A549 (cell line): ENCODE measurements at regions not wholly inside any gene's neighbourhood (a gene's known extent, or its start where the extent isn't known, plus 50 kb on each side); places are given as distances from the start of the nearest gene placed in this dataset.

Experiments used
- ATAC-seq, 2 experiments: fragments of 200-7000 bp in 1 of 2; fragments of >200 bp in 1 of 2; cut with Nextera tagmentation in 1 of 2; cut with Tn5 transposase in 1 of 2; 3 replicates each; pipeline versions ENCODE4 v1.8.0 to v1.9.1; 2018 to 2020; ENCODE audit warnings: mild to moderate bottlenecking in 1 of 2, moderate library complexity in 1 of 2
- CTCF ChIA-PET: fragments of 300-600 bp; sonication (Branson Sonifier 250); formaldehyde crosslinking; extraction: SDS; loops from one replicate; lab custom pipeline; 2021; ENCODE audit warnings: antibody characterized with exemption, inconsistent platforms; lab: Yijun Ruan, JAX
- POLR2A ChIA-PET: fragments of 350-600 bp; formaldehyde crosslinking; extraction: SDS; loops from one replicate; lab custom pipeline; 2021; ENCODE audit warnings: antibody characterized with exemption, inconsistent platforms; lab: Yijun Ruan, JAX
- DNase-seq, 2 experiments: peaks; one replicate each; pipeline versions ENCODE4 v3.0.0 to v3.0.0-alpha.2; 2011 to 2016; ENCODE audit warnings: low read depth in 1 of 2, low spot score in 1 of 2
- FAIRE-seq: peaks from 2 replicates; lab custom pipeline; 2011; peaks lifted over from hg19 to GRCh38; lab: Jason Lieb, UNC
- H3K27ac ChIP-seq, 2 experiments: fragments of >200 bp; sonication (Bioruptor Twin); formaldehyde crosslinking; 3 replicates each; pipeline ENCODE4 v1.5.1; 2016 to 2017
- H3K4me1 ChIP-seq: fragments of >200 bp; sonication (Bioruptor Twin); formaldehyde crosslinking; 3 replicates; pipeline ENCODE4 v1.6.1; 2016
- H3K4me2 ChIP-seq: fragments of >200 bp; sonication (Bioruptor Twin); formaldehyde crosslinking; 3 replicates; pipeline ENCODE4 v1.6.1; 2016
- H3K4me3 ChIP-seq: fragments of >200 bp; sonication (Bioruptor Twin); formaldehyde crosslinking; 3 replicates; pipeline ENCODE4 v1.5.1; 2016
- H3K9me3 ChIP-seq: fragments of >200 bp; sonication (Bioruptor Twin); formaldehyde crosslinking; 3 replicates; pipeline ENCODE4 v1.6.1; 2016
- BCL3 ChIP-seq: fragments of >200 bp; sonication (Bioruptor Twin); formaldehyde crosslinking; IDR thresholded peaks from 3 replicates; pipeline ENCODE4 v1.6.1; 2016
- BHLHE40 ChIP-seq: IDR thresholded peaks from 2 replicates; pipeline ENCODE4 v1.6.1; 2012; ENCODE audit warnings: low read depth, low read length, inconsistent platforms
- CBX2 ChIP-seq: fragments of 200-600 bp; sonication (generic); IDR thresholded peaks from 2 replicates; pipeline ENCODE4 v1.6.1; 2016; ENCODE audit warnings: low read depth, mild to moderate bottlenecking, borderline replicate concordance
- CBX8 ChIP-seq: fragments of 200-600 bp; sonication (generic); IDR thresholded peaks from 2 replicates; pipeline ENCODE4 v1.6.1; 2016
- CEBPB ChIP-seq, 2 experiments: fragments of >200 bp in 1 of 2; sonication (Bioruptor Twin) in 1 of 2; formaldehyde crosslinking in 1 of 2; IDR thresholded peaks; 2 replicates each; pipeline ENCODE4 v1.6.1; 2012 to 2016
- CHD2 ChIP-seq: fragments of 150-350 bp; IDR thresholded peaks from 2 replicates; pipeline ENCODE4 v1.6.1; 2014; ENCODE audit warnings: low read length; ENCODE audit not compliant: partially characterized antibody
- EHF ChIP-seq: fragments of 250-450 bp; sonication (Bioruptor Pico); IDR thresholded peaks from 2 replicates; pipeline ENCODE4 v1.5.0; 2020; ENCODE audit warnings: mild to moderate bottlenecking
- ELK1 ChIP-seq: fragments of 150-350 bp; IDR thresholded peaks from 2 replicates; pipeline ENCODE4 v1.6.1; 2014; ENCODE audit warnings: low read depth, mild to moderate bottlenecking, low read length
- FOSB ChIP-seq: fragments of 250-450 bp; sonication (Bioruptor Pico); IDR thresholded peaks from 2 replicates; pipeline ENCODE4 v1.5.0; 2020; ENCODE audit warnings: mild to moderate bottlenecking, moderate library complexity
- FOSL2 ChIP-seq, 2 experiments: fragments of 450-650 bp in 1 of 2; fragments of >200 bp in 1 of 2; sonication (Bioruptor Twin) in 1 of 2; formaldehyde crosslinking; IDR thresholded peaks; 2 replicates each; pipeline versions ENCODE4 v1.5.0 to v1.6.1; 2016 to 2020; ENCODE audit warnings: mild to moderate bottlenecking in 1 of 2, moderate library complexity in 1 of 2
- HES2 ChIP-seq: fragments of >200 bp; sonication (Bioruptor Twin); formaldehyde crosslinking; IDR thresholded peaks from 2 replicates; pipeline ENCODE4 v1.6.1; 2016
- HOXB5 ChIP-seq: fragments of 250-450 bp; sonication (Bioruptor Pico); IDR thresholded peaks from 2 replicates; pipeline ENCODE4 v1.5.0; 2020; ENCODE audit warnings: mild to moderate bottlenecking, moderate library complexity
- JUNB ChIP-seq: fragments of >200 bp; sonication (Bioruptor Twin); formaldehyde crosslinking; IDR thresholded peaks from 2 replicates; pipeline ENCODE4 v1.6.1; 2016
- KDM1A ChIP-seq: fragments of 200-600 bp; sonication (generic); IDR thresholded peaks from 2 replicates; pipeline ENCODE4 v1.6.1; 2016; ENCODE audit warnings: low read depth, mild to moderate bottlenecking
- MAFK ChIP-seq: fragments of 450-650 bp; IDR thresholded peaks from 2 replicates; pipeline ENCODE4 v1.6.1; 2014; ENCODE audit not compliant: partially characterized antibody
- MAZ ChIP-seq: fragments of 150-350 bp; IDR thresholded peaks from 2 replicates; pipeline ENCODE4 v1.6.1; 2014; ENCODE audit warnings: antibody characterized with exemption, low read depth, low read length, borderline replicate concordance
- MYC ChIP-seq: IDR thresholded peaks from 2 replicates; pipeline ENCODE4 v1.6.1; 2012; ENCODE audit warnings: mild to moderate bottlenecking, inconsistent platforms, low read length, improper control_type of control experiment, borderline replicate concordance
- NFE2L2 ChIP-seq: fragments of 150-350 bp; conservative IDR thresholded peaks from 2 replicates; pipeline ENCODE4 v1.6.1; 2014; ENCODE audit warnings: low read length
- NPAS2 ChIP-seq: fragments of 250-450 bp; sonication (Bioruptor Pico); IDR thresholded peaks from 2 replicates; pipeline ENCODE4 v1.8.0; 2022; ENCODE audit warnings: mild to moderate bottlenecking, moderate library complexity, borderline replicate concordance
- NR3C1 ChIP-seq: fragments of >200 bp; sonication (Bioruptor Twin); formaldehyde crosslinking; IDR thresholded peaks from 3 replicates; pipeline ENCODE4 v1.6.1; 2017
- PBX3 ChIP-seq: IDR thresholded peaks from 2 replicates; pipeline ENCODE4 v1.6.1; 2012
- POLR2AphosphoS2 ChIP-seq: conservative IDR thresholded peaks from 2 replicates; pipeline ENCODE4 v1.6.1; 2012; ENCODE audit warnings: low read length, improper control_type of control experiment, inconsistent platforms
- RCOR1 ChIP-seq: fragments of 150-350 bp; IDR thresholded peaks from 2 replicates; pipeline ENCODE4 v1.6.1; 2014; ENCODE audit warnings: antibody characterized with exemption, low read length, low read depth
- RNF2 ChIP-seq: fragments of 200-600 bp; sonication (generic); IDR thresholded peaks from 2 replicates; pipeline ENCODE4 v1.6.1; 2016; ENCODE audit warnings: low read depth, mild to moderate bottlenecking, antibody characterized with exemption, moderate library complexity, borderline replicate concordance
- SMC3 ChIP-seq: fragments of >200 bp; sonication (Bioruptor Twin); formaldehyde crosslinking; IDR thresholded peaks from 3 replicates; pipeline ENCODE4 v1.6.1; 2018; ENCODE audit warnings: inconsistent platforms
- SREBF2 ChIP-seq: fragments of 450-650 bp; IDR thresholded peaks from 2 replicates; pipeline ENCODE4 v1.6.1; 2014; ENCODE audit warnings: mild to moderate bottlenecking, moderate library complexity
- TFCP2L1 ChIP-seq: fragments of 250-450 bp; sonication (Bioruptor Pico); IDR thresholded peaks from 2 replicates; pipeline ENCODE4 v1.5.0; 2021; ENCODE audit warnings: mild to moderate bottlenecking
- TP53 ChIP-seq: fragments of 250-450 bp; sonication (Bioruptor Pico); IDR thresholded peaks from 2 replicates; pipeline ENCODE4 v1.5.0; 2021; ENCODE audit warnings: mild to moderate bottlenecking, moderate library complexity
- USF2 ChIP-seq: fragments of 450-650 bp; IDR thresholded peaks from 2 replicates; pipeline ENCODE4 v1.6.1; 2014; ENCODE audit warnings: antibody characterized with exemption
- ZC3H11A ChIP-seq: fragments of 450-650 bp; IDR thresholded peaks from 2 replicates; pipeline ENCODE4 v1.6.1; 2014; ENCODE audit warnings: antibody characterized with exemption, mild to moderate bottlenecking
- ZNF302 ChIP-seq: fragments of 250-450 bp; sonication (Bioruptor Pico); IDR thresholded peaks from 2 replicates; pipeline ENCODE4 v1.9.0; 2021; ENCODE audit warnings: inconsistent platforms, mild to moderate bottlenecking, moderate library complexity
- ZSCAN20 ChIP-seq: fragments of 250-450 bp; sonication (Bioruptor Pico); IDR thresholded peaks from 2 replicates; pipeline ENCODE4 v1.8.0; 2022; ENCODE audit warnings: mild to moderate bottlenecking, moderate library complexity
- WGBS: methylation state at CpG from one replicate; pipeline ENCODE4 v1.1.6; 2017; ENCODE audit errors: missing lambda C conversion rate; 5-methylcytosine and 5-hydroxymethylcytosine counted together

- FAIRE-seq (no peak), DNase-seq (no peak), ATAC-seq (no peak)
- Histone ChIP-seq H3K27ac (no peak overlapping the region), H3K4me2 (no peak overlapping the region), H3K9me3 (no peaks in the 10 kb centered on the region), H3K4me3 (no peak overlapping the region), H3K4me1 (no peaks in the 10 kb centered on the region)
- ChIA-PET CTCF (no interaction called here), POLR2A (no interaction called here)
- no peak for TF ChIP-seq MYC
- TF ChIP-seq BHLHE40, result no peak
- TF ChIP-seq KDM1A, result no peak
- TF ChIP-seq CBX8, result no peak
- no peak for TF ChIP-seq CHD2
- TF ChIP-seq ELK1, result no peak
- TF ChIP-seq CBX2, result no peak
- no peak for TF ChIP-seq ZC3H11A
- no peak for TF ChIP-seq HES2
- TF ChIP-seq ZNF302 (CRISPR knock-in tag), result no peak
- no peak for TF ChIP-seq HOXB5
- TF ChIP-seq, all 56 proteins: peak for 0
- WGBS, result 80% methylated on average over 3 of the region's 3 CpGs
Measured at GRCh38 chr6:9921366-9921765, 493.5 kb downstream of the TFAP2A start.

- no peak overlapping the region for H3K4me2 ChIP-seq
- no peak overlapping the region for H3K27ac ChIP-seq
- DNase-seq, result no peak
- FAIRE-seq, result no peak
- ChIA-PET CTCF (no interaction called here), POLR2A (no interaction called here)
- no peak for ATAC-seq
- H3K9me3 ChIP-seq, result no peaks in the 10 kb centered on the region
- H3K4me3 ChIP-seq, result no peak overlapping the region
- no peaks in the 10 kb centered on the region for H3K4me1 ChIP-seq
- 74% methylated on average over 5 of the region's 5 CpGs for WGBS
- TF ChIP-seq SMC3, result no peak
- TF ChIP-seq NFE2L2, result no peak
- TF ChIP-seq MAFK, result no peak
- no peak for TF ChIP-seq HES2
- no peak for TF ChIP-seq PBX3
- TF ChIP-seq ZSCAN20 (CRISPR knock-in tag), result no peak
- TF ChIP-seq TFCP2L1 (CRISPR knock-in tag), result no peak
Measured at GRCh38 chr6:9914951-9915350, 499.9 kb downstream of the TFAP2A start.

- TF ChIP-seq FOSL2 (IDR thresholded peaks at IDR 0.05) (no peak), FOSL2 (CRISPR knock-in tag; IDR thresholded peaks at IDR 0.05) (no peak), SREBF2 (no peak), TFCP2L1 (CRISPR knock-in tag) (no peak), FOSB (CRISPR knock-in tag) (no peak), USF2 (no peak), ZNF302 (CRISPR knock-in tag) (no peak), TP53 (CRISPR knock-in tag) (no peak), ZSCAN20 (CRISPR knock-in tag) (no peak), NR3C1 (no peak), CEBPB (IDR thresholded peaks at IDR 0.05) (no peak), BCL3 (no peak), RNF2 (no peak), POLR2AphosphoS2 (no peak), MAZ (no peak), JUNB (no peak), NPAS2 (no peak), EHF (CRISPR knock-in tag) (no peak), BHLHE40 (no peak), RCOR1 (no peak), ELK1 (no peak)
- H3K9me3 ChIP-seq, result no peaks in the 10 kb centered on the region
- POLR2A ChIA-PET, result no interaction called here
- no peak for DNase-seq
- no peaks in the 10 kb centered on the region for H3K4me1 ChIP-seq
- H3K4me3 ChIP-seq, result no peak overlapping the region
- FAIRE-seq, result no peak
- 70% methylated on average over 1 of the region's 1 CpG for WGBS
- H3K27ac ChIP-seq, result no peak overlapping the region
- ATAC-seq, result no peak
- CTCF ChIA-PET, result no interaction called here
- no peak overlapping the region for H3K4me2 ChIP-seq
Measured at GRCh38 chr6:9901376-9901775, 513.5 kb downstream of the TFAP2A start.
